Fibroblast of skin of left quadriceps (primary cell): ENCODE measurements at regions not wholly inside any gene's neighbourhood (a gene's known extent, or its start where the extent isn't known, plus 50 kb on each side); places are given as distances from the start of the nearest gene placed in this dataset.
"Not testable (repeated sequence)": the region's sequence is repeated elsewhere in the genome, so short reads cannot be mapped to it uniquely, and the experiment has no call there.

Source experiments
- DNase-seq, 2 experiments: peaks; one replicate each; pipeline ENCODE4 v3.0.0-alpha.2; 2013; ENCODE audit warnings: low read depth in 2 of 2

- DNase-seq = no peak
Measured at GRCh38 chr7:81482600-81483186, 287.2 kb downstream of the HGF start.

- no peak for DNase-seq
Measured at GRCh38 chr7:81478664-81479063, 291.2 kb downstream of the HGF start.

GRCh38 chr7:81478201-81478600, 291.6 kb downstream of the HGF start:
- DNase-seq = not testable (repeated sequence)

- DNase-seq = no peak
Measured at GRCh38 chr7:81473236-81473635, 296.6 kb downstream of the HGF start.

GRCh38 chr7:81470724-81471379, 299.0 kb downstream of the HGF start:
- no peak for DNase-seq

GRCh38 chr7:81469869-81470723, 299.8 kb downstream of the HGF start:
- peak in 1 of 2 experiments; percentile 44 for DNase-seq

- no peak for DNase-seq
Measured at GRCh38 chr7:81469153-81469868, 300.5 kb downstream of the HGF start.

- no peak for DNase-seq
Measured at GRCh38 chr7:81468526-81468925, 301.3 kb downstream of the HGF start.

- DNase-seq = no peak
Measured at GRCh38 chr7:81467964-81468363, 301.9 kb downstream of the HGF start.

- DNase-seq = peak in 1 of 2 experiments; percentile 11
Measured at GRCh38 chr7:81462672-81463071, 307.2 kb downstream of the HGF start.

- no peak for DNase-seq
Measured at GRCh38 chr7:81460250-81461045, 309.4 kb downstream of the HGF start.

- DNase-seq = no peak
Measured at GRCh38 chr7:81459485-81459884, 310.4 kb downstream of the HGF start.

- no peak for DNase-seq
Measured at GRCh38 chr7:81457852-81458522, 311.9 kb downstream of the HGF start.

- not testable (repeated sequence) for DNase-seq
Measured at GRCh38 chr7:81453770-81454169, 316.1 kb downstream of the HGF start.

GRCh38 chr7:81449105-81449504, 320.7 kb downstream of the HGF start:
- DNase-seq = no peak

GRCh38 chr7:81447351-81447952, 322.4 kb downstream of the HGF start:
- peak in 1 of 2 experiments; percentile 33 for DNase-seq

- DNase-seq = no peak
Measured at GRCh38 chr7:81446212-81446611, 323.6 kb downstream of the HGF start.

GRCh38 chr7:81445462-81445861, 324.4 kb downstream of the HGF start:
- no peak for DNase-seq

- DNase-seq = no peak
Measured at GRCh38 chr7:81441750-81442149, 328.1 kb downstream of the HGF start.

- DNase-seq = no peak
Measured at GRCh38 chr7:81439591-81439990, 330.3 kb downstream of the HGF start.
